Upper lobe of right lung (tissue), 1 donor: ENCODE measurements at regions not wholly inside any gene's neighbourhood (a gene's known extent, or its start where the extent isn't known, plus 50 kb on each side); places are given as distances from the start of the nearest gene placed in this dataset.
"Not testable (repeated sequence)": the region's sequence is repeated elsewhere in the genome, so short reads cannot be mapped to it uniquely, and the experiment has no call there.

Source experiments
- ATAC-seq: fragments of 200-7000 bp; cut with Tn5 transposase; one replicate; pipeline ENCODE4 v1.9.1; 2020; ENCODE audit warnings: mild to moderate bottlenecking, moderate library complexity
- DNase-seq: peaks from one replicate; pipeline ENCODE4 v3.0.0-alpha.2; 2020
- H3K27ac ChIP-seq: fragments of 200-600 bp; one replicate; pipeline ENCODE4 v1.8.0; 2022
- H3K27me3 ChIP-seq: fragments of 200-600 bp; one replicate; pipeline ENCODE4 v1.8.0; 2022; ENCODE audit warnings: mild to moderate bottlenecking
- H3K36me3 ChIP-seq: fragments of 200-600 bp; one replicate; pipeline ENCODE4 v1.8.0; 2022
- H3K4me1 ChIP-seq: fragments of 200-600 bp; one replicate; pipeline ENCODE4 v1.8.0; 2022
- H3K4me3 ChIP-seq: fragments of 200-600 bp; one replicate; pipeline ENCODE4 v1.8.0; 2022; ENCODE audit warnings: mild to moderate bottlenecking
- H3K9me3 ChIP-seq: fragments of 200-600 bp; one replicate; pipeline ENCODE4 v1.8.0; 2022
- intact Hi-C: fragments of 100-400 bp; cut with DNase I; formaldehyde crosslinking; loops from one replicate; pipeline ENCODE4 v1.11.0; 2022
- TF ChIP-seq, protein P1 (sequence below): fragments of 200-600 bp; IDR thresholded peaks from one replicate; pipeline ENCODE4 v1.8.0; 2022; ENCODE audit warnings: antibody characterized with exemption
- donor health status: DM: no; HTN: yes; CAD: no; lungs with severe emphysema.

DNA sequence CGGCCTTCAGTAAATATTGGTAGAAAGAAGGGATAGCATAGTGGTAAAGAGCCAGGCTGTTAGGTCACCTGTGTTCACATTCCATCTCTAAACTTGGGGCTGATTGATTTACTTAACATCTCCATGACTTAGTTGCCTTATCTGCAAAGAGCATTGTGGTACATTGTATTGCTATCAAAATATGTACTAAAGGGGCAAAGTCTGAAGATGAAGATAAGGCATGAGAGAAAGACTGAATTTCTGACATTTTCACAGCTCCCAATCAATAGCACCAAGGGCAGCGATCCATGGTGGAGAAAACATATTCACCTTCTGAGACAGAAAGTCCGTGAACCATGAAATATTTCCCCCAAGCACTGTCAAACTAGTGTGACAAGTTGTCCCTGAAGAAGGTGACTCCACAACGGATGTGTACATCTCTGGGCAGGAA, 223.3 kb upstream of the STXBP5 start:
- Histone ChIP-seq H3K4me1 (no peaks in the 10 kb centered on the region), H3K4me3 (no peak overlapping the region), H3K9me3 (no peaks in the 10 kb centered on the region), H3K27ac (no peak overlapping the region), H3K36me3 (no peaks in the 10 kb centered on the region), H3K27me3 (no peaks in the 10 kb centered on the region)
- intact Hi-C loops = no loop called here
- no peak for DNase-seq
- TF ChIP-seq, protein P1, sequence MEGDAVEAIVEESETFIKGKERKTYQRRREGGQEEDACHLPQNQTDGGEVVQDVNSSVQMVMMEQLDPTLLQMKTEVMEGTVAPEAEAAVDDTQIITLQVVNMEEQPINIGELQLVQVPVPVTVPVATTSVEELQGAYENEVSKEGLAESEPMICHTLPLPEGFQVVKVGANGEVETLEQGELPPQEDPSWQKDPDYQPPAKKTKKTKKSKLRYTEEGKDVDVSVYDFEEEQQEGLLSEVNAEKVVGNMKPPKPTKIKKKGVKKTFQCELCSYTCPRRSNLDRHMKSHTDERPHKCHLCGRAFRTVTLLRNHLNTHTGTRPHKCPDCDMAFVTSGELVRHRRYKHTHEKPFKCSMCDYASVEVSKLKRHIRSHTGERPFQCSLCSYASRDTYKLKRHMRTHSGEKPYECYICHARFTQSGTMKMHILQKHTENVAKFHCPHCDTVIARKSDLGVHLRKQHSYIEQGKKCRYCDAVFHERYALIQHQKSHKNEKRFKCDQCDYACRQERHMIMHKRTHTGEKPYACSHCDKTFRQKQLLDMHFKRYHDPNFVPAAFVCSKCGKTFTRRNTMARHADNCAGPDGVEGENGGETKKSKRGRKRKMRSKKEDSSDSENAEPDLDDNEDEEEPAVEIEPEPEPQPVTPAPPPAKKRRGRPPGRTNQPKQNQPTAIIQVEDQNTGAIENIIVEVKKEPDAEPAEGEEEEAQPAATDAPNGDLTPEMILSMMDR = no peak
- ATAC-seq = no peak

DNA sequence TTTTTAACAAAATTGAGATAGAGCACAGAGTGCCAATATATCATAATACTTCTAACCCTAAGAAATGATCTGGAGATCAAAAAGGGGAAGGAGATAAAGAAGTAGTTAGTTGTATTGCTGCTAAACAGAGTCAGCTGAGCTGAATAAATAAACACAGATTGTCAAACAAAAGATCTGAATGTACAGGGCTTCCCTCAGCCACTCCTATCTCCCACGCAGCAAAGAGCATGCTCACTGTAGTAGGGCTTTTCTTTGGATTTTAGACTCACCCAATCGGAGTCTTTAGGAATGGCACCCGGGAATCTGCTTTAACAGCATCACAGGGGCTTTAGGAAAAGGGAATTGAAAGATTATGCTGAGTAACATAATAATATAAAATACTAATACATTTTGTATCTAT, 222.2 kb upstream of the STXBP5 start:
- Histone ChIP-seq H3K27ac (no peak overlapping the region), H3K9me3 (no peaks in the 10 kb centered on the region), H3K36me3 (no peaks in the 10 kb centered on the region), H3K4me3 (no peak overlapping the region), H3K27me3 (no peaks in the 10 kb centered on the region), H3K4me1 (no peaks in the 10 kb centered on the region)
- ATAC-seq (no peak), DNase-seq (no peak)
- TF ChIP-seq, protein P1 = no peak
- intact Hi-C loops = no loop called here

DNA sequence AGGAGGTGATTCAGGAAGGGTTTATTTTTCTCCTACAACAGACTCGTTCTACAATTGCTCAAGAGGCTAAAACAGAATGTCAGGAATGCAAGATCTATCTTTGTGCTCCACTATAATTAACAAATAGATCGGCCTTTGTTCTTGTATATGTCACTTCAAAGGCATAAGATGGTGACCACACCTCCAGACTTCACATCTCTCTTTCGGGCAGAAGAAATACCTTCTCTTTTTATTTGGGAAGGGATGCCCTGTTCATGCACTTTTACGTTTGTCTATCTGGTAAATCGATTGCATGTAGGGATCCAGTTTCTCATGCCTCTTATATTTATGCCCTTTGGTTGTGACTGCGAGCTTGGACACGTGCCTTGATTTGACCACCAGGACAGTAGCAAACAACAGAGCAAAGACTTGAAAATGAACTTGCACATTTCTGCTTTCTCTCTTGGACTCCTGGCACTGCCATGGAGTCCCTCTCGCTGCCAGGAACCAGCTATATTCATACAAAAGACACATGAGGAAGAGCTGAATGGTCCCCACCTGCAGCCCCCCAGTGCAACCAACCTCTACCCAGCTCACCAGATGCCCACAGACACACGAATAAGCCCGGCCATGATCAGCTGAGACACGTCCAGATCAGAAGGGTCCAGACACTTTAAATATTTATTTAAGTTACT, 219.8 kb upstream of the STXBP5 start:
- intact Hi-C loops = no loop called here
- H3K4me3 ChIP-seq = no peak overlapping the region
- no peak for ATAC-seq
- no peak overlapping the region for H3K27ac ChIP-seq
- no peaks in the 10 kb centered on the region for H3K4me1 ChIP-seq
- H3K27me3 ChIP-seq = no peaks in the 10 kb centered on the region
- H3K9me3 ChIP-seq = no peaks in the 10 kb centered on the region
- TF ChIP-seq, protein P1 = no peak
- H3K36me3 ChIP-seq = no peaks in the 10 kb centered on the region
- no peak for DNase-seq

DNA sequence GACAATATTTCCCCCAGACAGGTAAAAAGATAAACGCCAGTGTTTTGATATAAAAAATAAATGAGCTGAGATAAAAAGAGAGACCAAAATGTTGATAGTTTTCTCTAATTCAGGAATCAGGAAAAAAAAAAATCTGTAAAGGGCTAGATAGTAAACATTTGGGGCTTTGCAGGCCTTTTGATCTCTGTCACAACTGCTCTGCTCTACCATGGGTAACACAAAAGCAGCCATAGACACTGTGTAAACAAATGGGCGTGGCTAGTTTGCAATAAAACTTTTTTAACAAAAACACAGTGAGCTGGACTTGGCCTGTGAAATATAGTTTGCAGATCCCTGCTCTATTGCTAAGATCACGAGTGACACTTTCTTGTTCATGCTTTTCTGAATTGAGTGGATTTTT, 219.1 kb upstream of the STXBP5 start:
- no peaks in the 10 kb centered on the region for H3K9me3 ChIP-seq
- TF ChIP-seq, protein P1 = no peak
- ATAC-seq = no peak
- no peak for DNase-seq
- H3K4me3 ChIP-seq = no peak overlapping the region
- no peaks in the 10 kb centered on the region for H3K4me1 ChIP-seq
- intact Hi-C loops = no loop called here
- H3K27me3 ChIP-seq = no peaks in the 10 kb centered on the region
- no peaks in the 10 kb centered on the region for H3K36me3 ChIP-seq
- no peak overlapping the region for H3K27ac ChIP-seq

DNA sequence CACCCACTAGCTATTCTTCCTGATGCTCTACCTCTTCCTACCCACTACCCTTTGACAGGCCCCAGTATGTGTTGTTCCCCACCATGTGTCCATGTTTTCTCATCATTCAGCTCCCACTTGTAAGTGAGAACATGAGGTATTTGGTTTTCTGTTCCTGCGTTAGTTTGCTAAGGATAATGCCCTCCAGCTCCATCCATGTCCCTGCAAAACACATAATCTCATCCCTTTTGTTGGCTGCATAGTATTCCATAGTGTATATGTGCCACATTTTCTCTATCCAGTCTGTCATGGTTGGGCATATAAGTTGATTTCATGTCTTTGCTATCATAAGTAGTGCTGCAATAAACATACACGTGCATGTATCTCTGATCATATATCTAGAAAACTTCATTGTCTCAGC, 218.3 kb upstream of the STXBP5 start:
- Histone ChIP-seq H3K4me3 (no peak overlapping the region), H3K36me3 (no peaks in the 10 kb centered on the region), H3K27me3 (no peaks in the 10 kb centered on the region), H3K9me3 (no peaks in the 10 kb centered on the region), H3K4me1 (no peaks in the 10 kb centered on the region), H3K27ac (no peak overlapping the region)
- TF ChIP-seq, protein P1 = no peak
- no peak for ATAC-seq
- no peak for DNase-seq
- intact Hi-C loops = no loop called here

DNA sequence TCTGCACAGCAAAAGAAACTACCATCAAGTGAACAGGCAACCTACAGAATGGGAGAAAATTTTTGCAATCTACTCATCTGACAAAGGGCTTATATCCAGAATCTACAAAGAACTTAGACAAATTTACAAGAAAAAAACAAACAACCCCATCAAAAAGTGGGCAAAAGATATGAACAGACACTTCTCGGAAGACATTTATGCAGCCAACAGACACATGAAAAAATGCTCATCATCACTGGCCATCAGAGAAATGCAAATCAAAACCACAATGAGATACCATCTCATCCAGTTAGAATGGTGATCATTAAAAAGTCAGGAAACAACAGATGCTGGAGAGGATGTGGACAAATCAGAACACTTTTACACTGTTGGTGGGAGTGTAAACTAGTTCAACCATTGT, 216.3 kb upstream of the STXBP5 start:
- H3K36me3 ChIP-seq, H3K4me1 ChIP-seq, H3K4me3 ChIP-seq, ATAC-seq, H3K27ac ChIP-seq, DNase-seq, intact Hi-C loops, H3K9me3 ChIP-seq, H3K27me3 ChIP-seq: not testable (repeated sequence)
